RWPE1 (cell line): ENCODE measurements at regions not wholly inside any gene's neighbourhood (a gene's known extent, or its start where the extent isn't known, plus 50 kb on each side); places are given as distances from the start of the nearest gene placed in this dataset.

Experiments used
- CTCF ChIA-PET: fragments of 350-600 bp; sonication (Branson Sonifier 250); formaldehyde crosslinking; extraction: SDS; loops from one replicate; lab custom pipeline; 2021; lab: Yijun Ruan, JAX
- POLR2A ChIA-PET: fragments of 400-600 bp; formaldehyde crosslinking; extraction: SDS; loops from one replicate; lab custom pipeline; 2020; ENCODE audit warnings: antibody characterized with exemption; ENCODE audit not compliant: low non-redundant PET; lab: Yijun Ruan, JAX
- DNase-seq: peaks from one replicate; pipeline ENCODE4 v3.0.0; 2012; ENCODE audit warnings: low spot score
- H3K27ac ChIP-seq: fragments of 450-650 bp; 2 replicates; pipeline ENCODE4 v1.5.1; 2017
- TF ChIP-seq, protein P1 (sequence below): fragments of 450-650 bp; conservative IDR thresholded peaks from 2 replicates; pipeline ENCODE4 v1.5.1; 2017; ENCODE audit warnings: low read depth, mild to moderate bottlenecking

DNA sequence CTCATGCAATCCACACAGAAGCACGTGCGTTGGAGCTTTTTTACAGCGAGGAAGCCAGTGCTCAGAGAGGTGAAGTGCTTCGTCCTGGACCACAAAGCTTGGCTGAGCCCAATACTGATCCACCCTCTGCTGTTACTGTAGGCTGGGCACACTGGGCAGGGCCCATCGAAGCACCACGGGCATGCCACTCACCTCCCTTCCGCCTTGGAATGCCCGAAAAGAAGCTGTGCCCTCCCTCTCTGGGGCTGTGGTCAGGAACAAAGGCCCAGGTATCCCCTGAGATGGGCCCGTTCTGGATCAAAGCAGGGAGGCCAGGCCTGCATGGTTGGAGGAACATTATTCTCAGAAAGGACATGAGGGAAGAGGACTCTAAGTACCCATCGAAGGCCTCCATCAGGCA lies 206.7 kb upstream of the C1orf174 start:
- ChIA-PET CTCF (no interaction called here), POLR2A (no interaction called here)
- no peak overlapping the region for H3K27ac ChIP-seq
- DNase-seq: no peak
- TF ChIP-seq, protein P1, sequence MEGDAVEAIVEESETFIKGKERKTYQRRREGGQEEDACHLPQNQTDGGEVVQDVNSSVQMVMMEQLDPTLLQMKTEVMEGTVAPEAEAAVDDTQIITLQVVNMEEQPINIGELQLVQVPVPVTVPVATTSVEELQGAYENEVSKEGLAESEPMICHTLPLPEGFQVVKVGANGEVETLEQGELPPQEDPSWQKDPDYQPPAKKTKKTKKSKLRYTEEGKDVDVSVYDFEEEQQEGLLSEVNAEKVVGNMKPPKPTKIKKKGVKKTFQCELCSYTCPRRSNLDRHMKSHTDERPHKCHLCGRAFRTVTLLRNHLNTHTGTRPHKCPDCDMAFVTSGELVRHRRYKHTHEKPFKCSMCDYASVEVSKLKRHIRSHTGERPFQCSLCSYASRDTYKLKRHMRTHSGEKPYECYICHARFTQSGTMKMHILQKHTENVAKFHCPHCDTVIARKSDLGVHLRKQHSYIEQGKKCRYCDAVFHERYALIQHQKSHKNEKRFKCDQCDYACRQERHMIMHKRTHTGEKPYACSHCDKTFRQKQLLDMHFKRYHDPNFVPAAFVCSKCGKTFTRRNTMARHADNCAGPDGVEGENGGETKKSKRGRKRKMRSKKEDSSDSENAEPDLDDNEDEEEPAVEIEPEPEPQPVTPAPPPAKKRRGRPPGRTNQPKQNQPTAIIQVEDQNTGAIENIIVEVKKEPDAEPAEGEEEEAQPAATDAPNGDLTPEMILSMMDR: no peak

DNA sequence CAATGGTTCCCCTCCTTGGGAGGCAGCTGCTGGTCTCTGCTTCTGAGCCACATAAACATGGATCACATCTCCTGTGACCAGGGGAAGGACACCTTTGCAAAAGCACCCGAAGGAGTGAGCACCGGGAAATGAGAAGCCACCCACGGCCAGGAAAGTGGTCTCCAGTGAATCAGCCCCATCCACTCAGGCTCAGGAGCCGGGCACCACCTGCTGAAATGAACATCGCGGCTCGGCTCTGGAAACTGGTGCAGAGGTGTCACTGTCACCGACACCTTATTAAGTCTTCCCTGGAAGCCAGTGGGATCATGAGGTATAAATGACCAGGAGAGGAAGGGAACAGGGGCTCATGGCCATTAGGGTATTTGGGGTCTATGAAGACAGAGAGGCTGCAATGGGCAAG lies 207.2 kb upstream of the C1orf174 start:
- ChIA-PET CTCF (no interaction called here), POLR2A (no interaction called here)
- H3K27ac ChIP-seq: no peak overlapping the region
- no peak for DNase-seq
- TF ChIP-seq, protein P1: no peak

DNA sequence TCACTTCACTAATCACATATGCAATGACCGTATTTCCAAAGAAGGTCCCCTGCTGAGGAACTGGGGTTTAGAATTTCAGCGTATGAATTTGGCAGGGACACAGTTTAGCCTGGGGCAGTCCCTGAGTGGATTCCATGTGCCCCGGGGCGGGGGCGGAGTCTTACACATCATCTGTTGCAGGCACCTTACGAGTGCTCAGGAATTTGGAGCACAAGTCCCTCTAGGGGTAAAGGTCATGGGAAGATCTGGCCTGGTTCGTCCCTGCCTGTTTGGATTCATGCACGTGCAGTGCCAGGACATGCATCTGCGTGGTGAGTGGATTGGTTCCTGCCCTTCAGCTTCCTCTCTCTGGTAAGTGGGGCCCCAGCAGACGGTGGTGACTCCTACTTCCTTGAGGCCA lies 208.3 kb upstream of the C1orf174 start:
- CTCF ChIA-PET: no interaction called here
- POLR2A ChIA-PET: no interaction called here
- H3K27ac ChIP-seq: no peak overlapping the region
- TF ChIP-seq, protein P1: no peak
- DNase-seq: no peak

DNA sequence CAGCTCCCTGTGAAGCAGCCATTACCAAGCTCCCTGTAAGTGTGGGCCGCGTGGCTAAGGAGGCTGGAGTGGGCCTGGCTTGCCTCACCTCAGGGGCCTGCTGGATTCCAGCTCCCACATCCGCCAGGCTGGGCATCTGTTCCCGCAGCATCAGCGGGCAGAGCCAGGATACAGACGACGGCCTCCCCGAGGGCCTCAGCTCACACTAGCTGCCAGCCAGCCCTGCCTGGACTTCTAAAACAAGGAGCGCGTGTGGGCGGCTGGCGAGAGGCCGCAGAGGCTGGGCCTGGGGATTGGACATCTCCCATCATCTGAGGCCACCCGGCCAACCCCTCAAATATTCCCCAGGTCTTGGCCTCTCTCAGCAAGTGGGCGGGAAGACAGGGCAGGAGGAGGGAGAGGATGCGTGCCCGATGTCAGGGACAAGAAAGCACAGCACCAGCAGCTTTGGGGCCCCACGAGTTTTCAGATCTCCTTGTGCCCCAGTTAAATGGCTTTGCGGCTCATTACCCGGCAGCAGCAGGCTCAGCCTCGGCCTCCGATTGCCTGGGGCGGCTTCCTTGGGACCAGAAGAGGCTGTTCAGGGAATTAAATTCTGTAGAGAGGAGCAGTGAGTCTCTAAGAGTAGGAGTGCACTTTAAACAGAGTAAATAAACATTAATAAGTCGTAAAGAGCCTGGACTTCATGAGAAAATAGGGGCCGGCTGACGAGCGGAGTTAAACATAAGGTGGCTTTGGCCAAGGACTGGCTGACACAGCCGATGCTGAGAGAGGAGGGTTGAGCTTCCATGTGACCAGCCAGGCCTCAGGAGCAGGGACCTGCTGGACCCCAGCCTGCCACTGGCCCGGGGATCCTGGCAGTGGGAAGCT lies 208.9 kb upstream of the C1orf174 start:
- TF ChIP-seq, protein P1: no peak
- CTCF ChIA-PET: no interaction called here
- no peak for DNase-seq
- H3K27ac ChIP-seq: no peak overlapping the region
- POLR2A ChIA-PET: no interaction called here

DNA sequence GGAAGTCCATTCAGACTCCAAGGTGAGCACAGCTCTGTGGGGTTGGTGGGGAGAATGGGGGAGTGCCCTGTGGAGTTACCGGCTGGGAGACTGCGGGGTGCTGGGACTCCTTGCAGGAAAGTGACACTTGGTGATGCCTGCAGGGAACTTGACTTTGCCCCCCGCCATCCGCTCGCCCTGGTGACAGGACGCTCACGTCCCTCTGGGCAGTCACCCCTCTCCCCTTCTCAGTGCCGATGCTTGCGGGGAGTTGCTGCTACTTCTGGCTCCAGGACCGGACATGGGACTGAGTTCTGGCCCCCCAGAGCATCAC lies 209.5 kb upstream of the C1orf174 start:
- H3K27ac ChIP-seq: no peak overlapping the region
- DNase-seq: no peak
- ChIA-PET POLR2A (no interaction called here), CTCF (no interaction called here)
- TF ChIP-seq, protein P1: no peak

DNA sequence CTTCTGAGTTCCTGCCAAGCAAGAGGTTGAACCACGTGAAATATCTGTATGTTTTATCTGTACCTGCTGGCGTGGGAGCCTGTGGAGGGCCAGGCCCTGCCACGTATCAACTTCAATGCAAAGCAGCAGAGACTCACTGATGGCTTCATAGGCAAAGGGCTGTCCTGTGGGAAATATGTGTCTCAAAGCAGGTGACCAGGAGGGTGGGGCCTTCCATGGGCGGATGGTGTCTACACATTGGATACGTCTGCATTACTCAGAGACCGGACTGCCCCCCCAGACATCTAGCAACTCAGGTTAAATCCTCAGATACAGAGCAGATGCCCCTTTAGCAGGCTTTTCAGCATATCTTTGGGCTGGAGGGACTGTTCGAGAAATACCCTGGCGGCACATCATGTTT lies 210.8 kb upstream of the C1orf174 start:
- no peak overlapping the region for H3K27ac ChIP-seq
- TF ChIP-seq, protein P1: no peak
- no peak for DNase-seq
- ChIA-PET CTCF (no interaction called here), POLR2A (no interaction called here)
